ENCODE measurements at regions not wholly inside any gene's neighbourhood (a gene's known extent, or its start where the extent isn't known, plus 50 kb on each side); places are given as distances from the start of the nearest gene placed in this dataset.

DNA sequence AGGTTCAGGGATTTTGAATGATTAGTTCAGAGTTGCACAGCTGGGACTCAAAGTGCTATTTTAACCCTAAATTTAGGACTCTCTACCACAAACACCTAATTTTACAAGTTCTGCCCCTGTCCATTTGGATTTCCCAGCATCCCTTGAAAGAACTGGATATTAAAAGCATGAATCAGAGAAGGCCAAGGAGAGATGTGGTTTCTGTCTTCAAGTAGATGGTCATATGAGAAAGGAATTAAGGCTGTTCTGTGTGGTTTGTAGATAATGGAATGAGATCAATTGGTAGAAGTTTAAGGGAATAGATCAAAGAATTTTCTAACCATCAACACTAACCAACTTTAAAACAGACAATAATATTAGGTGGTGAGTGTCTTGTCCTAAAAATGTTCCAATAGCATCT, 106.4 kb upstream of the TENM4 start:
- TF ChIP-seq, protein P1, sequence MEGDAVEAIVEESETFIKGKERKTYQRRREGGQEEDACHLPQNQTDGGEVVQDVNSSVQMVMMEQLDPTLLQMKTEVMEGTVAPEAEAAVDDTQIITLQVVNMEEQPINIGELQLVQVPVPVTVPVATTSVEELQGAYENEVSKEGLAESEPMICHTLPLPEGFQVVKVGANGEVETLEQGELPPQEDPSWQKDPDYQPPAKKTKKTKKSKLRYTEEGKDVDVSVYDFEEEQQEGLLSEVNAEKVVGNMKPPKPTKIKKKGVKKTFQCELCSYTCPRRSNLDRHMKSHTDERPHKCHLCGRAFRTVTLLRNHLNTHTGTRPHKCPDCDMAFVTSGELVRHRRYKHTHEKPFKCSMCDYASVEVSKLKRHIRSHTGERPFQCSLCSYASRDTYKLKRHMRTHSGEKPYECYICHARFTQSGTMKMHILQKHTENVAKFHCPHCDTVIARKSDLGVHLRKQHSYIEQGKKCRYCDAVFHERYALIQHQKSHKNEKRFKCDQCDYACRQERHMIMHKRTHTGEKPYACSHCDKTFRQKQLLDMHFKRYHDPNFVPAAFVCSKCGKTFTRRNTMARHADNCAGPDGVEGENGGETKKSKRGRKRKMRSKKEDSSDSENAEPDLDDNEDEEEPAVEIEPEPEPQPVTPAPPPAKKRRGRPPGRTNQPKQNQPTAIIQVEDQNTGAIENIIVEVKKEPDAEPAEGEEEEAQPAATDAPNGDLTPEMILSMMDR (IDR thresholded peaks at IDR 0.05; ENCODE audit: low read length), result no peak
- no peak for TF ChIP-seq EZH2 (IDR thresholded peaks at IDR 0.05; ENCODE audit: borderline replicate concordance, low read length)

All from OCI-LY1 (cell line).